SK-N-SH treated with all-trans-retinoic acid at 6 μM for 48 hours (cell line): ENCODE measurements at regions not wholly inside any gene's neighbourhood (a gene's known extent, or its start where the extent isn't known, plus 50 kb on each side); places are given as distances from the start of the nearest gene placed in this dataset.

ENCODE experiments used
- PATZ1 ChIP-seq: fragments of 250-450 bp; sonication (Bioruptor Pico); IDR thresholded peaks from 2 replicates; pipeline ENCODE4 v1.8.0; 2020; ENCODE audit warnings: mild to moderate bottlenecking, moderate library complexity, borderline replicate concordance
- TCF4 ChIP-seq: fragments of 250-450 bp; sonication (Bioruptor Pico); IDR thresholded peaks from 2 replicates; pipeline ENCODE4 v1.8.0; 2021; ENCODE audit warnings: mild to moderate bottlenecking, moderate library complexity, borderline replicate concordance
- TSHZ2 ChIP-seq: fragments of 250-450 bp; sonication (Bioruptor Pico); IDR thresholded peaks from 2 replicates; pipeline ENCODE4 v1.5.0; 2020; ENCODE audit warnings: mild to moderate bottlenecking, moderate library complexity
- ZFP30 ChIP-seq: fragments of 450-650 bp; formaldehyde crosslinking; IDR thresholded peaks from 2 replicates; pipeline ENCODE4 v1.5.0; 2022; ENCODE audit warnings: mild to moderate bottlenecking, moderate library complexity
- ZNF8 ChIP-seq: fragments of 450-650 bp; formaldehyde crosslinking; IDR thresholded peaks from 2 replicates; pipeline ENCODE4 v1.5.0; 2020; ENCODE audit warnings: mild to moderate bottlenecking, moderate library complexity

GRCh38 chr13:83311886-83312577 is 570.2 kb downstream of the SLITRK1 start:
- no peak for TF ChIP-seq ZNF8 (CRISPR knock-in tag)
- no peak for TF ChIP-seq ZFP30 (CRISPR knock-in tag)
- TF ChIP-seq PATZ1, result no peak
- no peak for TF ChIP-seq TSHZ2 (CRISPR knock-in tag)
- TF ChIP-seq TCF4 (CRISPR knock-in tag), result no peak
